ENCODE measurements at regions not wholly inside any gene's neighbourhood (a gene's known extent, or its start where the extent isn't known, plus 50 kb on each side); places are given as distances from the start of the nearest gene placed in this dataset.

DNA sequence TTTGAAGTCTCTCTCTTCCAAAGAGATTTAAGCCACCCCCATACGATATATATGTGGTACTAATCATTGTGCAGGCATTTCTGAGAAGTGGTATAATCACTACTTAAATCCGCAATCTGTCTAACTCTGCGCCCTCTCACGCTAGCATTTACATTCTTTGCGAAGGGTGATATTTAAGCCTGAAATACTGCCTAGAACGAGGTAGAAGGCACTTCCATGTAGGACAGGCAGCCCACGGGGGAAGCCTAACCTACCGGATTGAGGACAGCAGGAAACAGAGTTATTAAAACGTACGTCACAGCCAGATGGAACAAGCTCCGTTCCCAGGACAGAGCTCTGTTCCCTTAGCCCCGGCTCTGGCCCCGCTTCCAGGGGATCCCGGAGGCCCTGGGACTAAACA, 59.3 kb upstream of the ECHDC3 start:
- Histone ChIP-seq H3K9me3 (ENCODE audit: control insufficient read depth in 5 of 5, low read length in 5 of 5) (no peaks in the 10 kb centered on the region), H3K4me1 (ENCODE audit: control insufficient read depth in 5 of 5, insufficient read depth in 5 of 5, low read length in 5 of 5) (peaks cover 0 to 47% (median 17%) of the 10 kb centered on the region in 5 donors), H3K36me3 (ENCODE audit: control insufficient read depth in 5 of 5, insufficient read depth in 5 of 5, low read length in 5 of 5) (no peaks in the 10 kb centered on the region), H3K27me3 (ENCODE audit: control insufficient read depth in 5 of 5, insufficient read depth in 4 of 5, low read length in 5 of 5) (peaks cover 0 to 9% (median 0%) of the 10 kb centered on the region in 5 donors), H3K4me3 (ENCODE audit: low read depth in 1 of 5, low read length in 5 of 5) (no peak overlapping the region), H3K27ac (ENCODE audit: low read depth, low read length) (no peak overlapping the region), H3K9ac (ENCODE audit: low read length in 5 of 5) (no peak overlapping the region)

DNA sequence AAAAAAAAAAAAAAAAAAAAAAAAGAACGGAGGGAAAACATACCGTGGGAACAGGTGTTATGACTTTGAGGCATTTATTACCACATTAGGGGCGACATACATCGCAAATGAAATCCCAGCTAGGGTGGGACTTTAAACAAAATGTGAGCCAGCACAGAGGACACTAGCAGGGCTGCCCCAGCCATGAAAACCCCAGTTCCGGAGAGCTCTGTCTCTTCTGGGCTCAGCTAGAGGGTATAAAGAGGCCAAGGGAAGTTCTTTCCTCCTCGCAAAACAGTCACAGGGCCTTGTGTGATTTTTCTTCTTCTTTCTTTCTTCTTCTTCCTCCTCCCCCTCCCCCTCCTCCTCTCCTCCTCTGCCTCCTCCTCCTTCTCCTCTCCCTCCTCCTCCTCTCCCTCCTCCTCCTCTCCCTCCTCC, 59.9 kb upstream of the ECHDC3 start:
- H3K36me3 ChIP-seq (ENCODE audit: control insufficient read depth in 5 of 5, insufficient read depth in 5 of 5, low read length in 5 of 5), result no peaks in the 10 kb centered on the region
- H3K27ac ChIP-seq (ENCODE audit: low read depth, low read length), result no peak overlapping the region
- H3K27me3 ChIP-seq (ENCODE audit: control insufficient read depth in 5 of 5, insufficient read depth in 4 of 5, low read length in 5 of 5), result peaks cover 0 to 9% (median 0%) of the 10 kb centered on the region in 5 donors
- H3K4me3 ChIP-seq (ENCODE audit: low read depth in 1 of 5, low read length in 5 of 5), result no peak overlapping the region
- H3K9ac ChIP-seq (ENCODE audit: low read length in 5 of 5), result no peak overlapping the region
- no peaks in the 10 kb centered on the region for H3K9me3 ChIP-seq (ENCODE audit: control insufficient read depth in 5 of 5, low read length in 5 of 5)
- peaks cover 0 to 50% (median 17%) of the 10 kb centered on the region in 5 donors for H3K4me1 ChIP-seq (ENCODE audit: control insufficient read depth in 5 of 5, insufficient read depth in 5 of 5, low read length in 5 of 5)

DNA sequence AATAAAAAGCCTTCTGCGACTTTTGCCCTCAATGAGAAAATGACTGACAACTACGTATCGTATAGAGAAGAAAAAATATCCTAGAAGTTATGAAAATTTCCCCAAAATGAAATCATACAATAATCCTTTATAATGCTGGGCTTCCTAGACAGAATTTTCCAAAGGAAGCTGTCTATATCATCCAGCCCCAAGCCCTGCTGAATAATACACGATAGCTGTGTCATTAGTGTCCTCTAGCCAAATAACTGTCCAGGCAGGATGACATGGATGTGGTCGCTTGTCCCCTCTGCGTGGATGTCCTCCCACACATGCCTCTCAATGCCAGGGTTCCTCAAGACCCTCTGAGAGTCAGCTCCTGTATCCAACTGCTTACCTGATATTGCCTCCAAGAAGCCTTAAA, 61.7 kb upstream of the ECHDC3 start:
- Histone ChIP-seq H3K9me3 (ENCODE audit: control insufficient read depth in 5 of 5, low read length in 5 of 5) (no peaks in the 10 kb centered on the region), H3K4me1 (ENCODE audit: control insufficient read depth in 5 of 5, insufficient read depth in 5 of 5, low read length in 5 of 5) (peaks cover 0 to 41% (median 10%) of the 10 kb centered on the region in 5 donors), H3K27ac (ENCODE audit: low read depth, low read length) (no peak overlapping the region), H3K9ac (ENCODE audit: low read length in 5 of 5) (no peak overlapping the region), H3K4me3 (ENCODE audit: low read depth in 1 of 5, low read length in 5 of 5) (no peak overlapping the region), H3K27me3 (ENCODE audit: control insufficient read depth in 5 of 5, insufficient read depth in 4 of 5, low read length in 5 of 5) (peaks cover 0 to 9% (median 0%) of the 10 kb centered on the region in 5 donors), H3K36me3 (ENCODE audit: control insufficient read depth in 5 of 5, insufficient read depth in 5 of 5, low read length in 5 of 5) (no peaks in the 10 kb centered on the region)

DNA sequence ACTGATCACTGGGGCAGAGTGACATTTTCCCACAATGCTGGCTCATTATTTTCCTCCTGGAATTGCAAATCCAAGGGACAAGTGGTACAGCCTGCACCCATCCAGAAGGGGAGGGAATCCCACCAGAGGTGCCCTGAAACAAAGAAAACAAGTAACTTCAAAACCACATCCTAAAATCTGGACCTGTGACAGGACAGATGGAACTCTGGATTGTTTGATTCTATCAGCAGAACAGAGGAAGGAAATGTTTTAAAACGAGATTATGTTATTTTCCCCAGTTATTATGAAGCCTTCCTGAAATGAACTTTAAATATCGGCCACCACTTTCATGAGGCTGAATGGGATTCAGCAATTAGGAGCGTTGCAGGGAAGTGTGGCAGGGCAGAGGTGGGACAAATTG, 62.2 kb upstream of the ECHDC3 start:
- Histone ChIP-seq H3K9me3 (ENCODE audit: control insufficient read depth in 5 of 5, low read length in 5 of 5) (no peaks in the 10 kb centered on the region), H3K27ac (ENCODE audit: low read depth, low read length) (no peak overlapping the region), H3K9ac (ENCODE audit: low read length in 5 of 5) (no peak overlapping the region)

DNA sequence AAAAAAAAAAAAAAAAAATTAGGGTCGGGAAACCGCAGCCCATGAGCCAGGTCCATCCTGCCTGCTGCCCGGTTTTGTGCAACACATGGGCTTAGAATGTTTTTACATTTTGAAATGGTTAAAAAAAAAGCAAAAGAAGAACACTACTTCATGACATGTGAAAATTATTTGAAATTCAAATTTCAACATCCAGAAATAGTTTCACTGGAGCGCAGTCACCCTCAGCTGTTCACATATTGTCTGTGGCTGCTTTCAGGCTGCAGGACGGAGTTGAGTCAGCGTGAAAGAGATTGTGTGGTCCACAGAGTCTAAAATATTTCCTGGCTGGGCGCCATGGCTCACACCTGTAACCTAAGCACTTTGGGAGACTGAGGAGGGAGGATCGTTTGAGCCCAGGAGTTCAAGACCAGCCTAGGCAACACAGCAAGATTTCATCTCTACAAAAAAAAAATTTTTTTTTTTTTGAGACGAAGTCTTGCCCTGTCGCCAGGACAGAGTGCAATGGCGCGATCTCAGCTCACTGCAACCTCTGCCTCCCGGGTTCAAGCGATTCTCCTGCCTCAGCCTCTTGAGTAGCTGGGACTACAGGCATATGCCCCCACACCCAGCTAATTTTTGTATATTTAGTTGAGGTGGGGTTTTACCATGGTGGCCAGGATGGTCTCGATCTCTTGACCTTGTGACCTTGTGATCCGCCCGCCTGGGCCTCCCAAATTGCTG, 63.9 kb upstream of the ECHDC3 start:
- H3K36me3 ChIP-seq (ENCODE audit: control insufficient read depth in 5 of 5, insufficient read depth in 5 of 5, low read length in 5 of 5), result no peaks in the 10 kb centered on the region
- no peak overlapping the region for H3K27ac ChIP-seq (ENCODE audit: low read depth, low read length)
- peaks cover 0 to 19% (median 1%) of the 10 kb centered on the region in 5 donors for H3K4me1 ChIP-seq (ENCODE audit: control insufficient read depth in 5 of 5, insufficient read depth in 5 of 5, low read length in 5 of 5)

More for the DNA sequence above, 62.2 kb upstream of the ECHDC3 start:
- Histone ChIP-seq H3K4me1 (ENCODE audit: control insufficient read depth in 5 of 5, insufficient read depth in 5 of 5, low read length in 5 of 5) (peaks cover 0 to 36% (median 5%) of the 10 kb centered on the region in 5 donors), H3K4me3 (ENCODE audit: low read depth in 1 of 5, low read length in 5 of 5) (no peak overlapping the region), H3K27me3 (ENCODE audit: control insufficient read depth in 5 of 5, insufficient read depth in 4 of 5, low read length in 5 of 5) (peaks cover 0 to 9% (median 0%) of the 10 kb centered on the region in 5 donors), H3K36me3 (ENCODE audit: control insufficient read depth in 5 of 5, insufficient read depth in 5 of 5, low read length in 5 of 5) (no peaks in the 10 kb centered on the region)

DNA sequence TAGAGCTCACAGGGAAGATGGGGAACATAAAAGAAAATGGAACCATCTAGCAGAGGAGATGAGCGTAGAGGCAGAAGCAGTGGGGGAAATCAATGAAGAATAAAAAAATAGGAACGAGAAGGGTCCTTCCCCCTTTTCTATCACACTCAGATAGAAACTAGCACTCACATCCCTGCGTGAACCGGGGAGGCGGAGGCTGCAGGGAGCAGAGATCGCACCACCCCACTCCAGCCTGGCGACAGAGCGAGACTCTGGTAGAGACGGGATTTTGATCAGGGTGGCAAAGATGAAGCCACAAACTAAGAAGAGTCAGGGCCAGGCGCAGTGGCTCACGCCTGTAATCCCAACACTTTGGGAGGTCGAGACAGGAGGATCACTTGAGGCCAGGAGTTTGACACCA, 64.7 kb upstream of the ECHDC3 start:
- H3K4me3 ChIP-seq (ENCODE audit: low read depth in 1 of 5, low read length in 5 of 5), result no peak overlapping the region
- H3K27ac ChIP-seq (ENCODE audit: low read depth, low read length), result no peak overlapping the region
- H3K9ac ChIP-seq (ENCODE audit: low read length in 5 of 5), result no peak overlapping the region
- H3K27me3 ChIP-seq (ENCODE audit: control insufficient read depth in 5 of 5, insufficient read depth in 4 of 5, low read length in 5 of 5), result peaks cover 0 to 5% (median 0%) of the 10 kb centered on the region in 5 donors
- H3K36me3 ChIP-seq (ENCODE audit: control insufficient read depth in 5 of 5, insufficient read depth in 5 of 5, low read length in 5 of 5), result no peaks in the 10 kb centered on the region
- H3K9me3 ChIP-seq (ENCODE audit: control insufficient read depth in 5 of 5, low read length in 5 of 5), result no peaks in the 10 kb centered on the region
- peaks cover 0 to 15% (median 1%) of the 10 kb centered on the region in 5 donors for H3K4me1 ChIP-seq (ENCODE audit: control insufficient read depth in 5 of 5, insufficient read depth in 5 of 5, low read length in 5 of 5)

More for the DNA sequence above, 63.9 kb upstream of the ECHDC3 start:
- Histone ChIP-seq H3K27me3 (ENCODE audit: control insufficient read depth in 5 of 5, insufficient read depth in 4 of 5, low read length in 5 of 5) (peaks cover 0 to 6% (median 0%) of the 10 kb centered on the region in 5 donors), H3K4me3 (ENCODE audit: low read depth in 1 of 5, low read length in 5 of 5) (no peak overlapping the region), H3K9me3 (ENCODE audit: control insufficient read depth in 5 of 5, low read length in 5 of 5) (no peaks in the 10 kb centered on the region), H3K9ac (ENCODE audit: low read length in 5 of 5) (no peak overlapping the region)

DNA sequence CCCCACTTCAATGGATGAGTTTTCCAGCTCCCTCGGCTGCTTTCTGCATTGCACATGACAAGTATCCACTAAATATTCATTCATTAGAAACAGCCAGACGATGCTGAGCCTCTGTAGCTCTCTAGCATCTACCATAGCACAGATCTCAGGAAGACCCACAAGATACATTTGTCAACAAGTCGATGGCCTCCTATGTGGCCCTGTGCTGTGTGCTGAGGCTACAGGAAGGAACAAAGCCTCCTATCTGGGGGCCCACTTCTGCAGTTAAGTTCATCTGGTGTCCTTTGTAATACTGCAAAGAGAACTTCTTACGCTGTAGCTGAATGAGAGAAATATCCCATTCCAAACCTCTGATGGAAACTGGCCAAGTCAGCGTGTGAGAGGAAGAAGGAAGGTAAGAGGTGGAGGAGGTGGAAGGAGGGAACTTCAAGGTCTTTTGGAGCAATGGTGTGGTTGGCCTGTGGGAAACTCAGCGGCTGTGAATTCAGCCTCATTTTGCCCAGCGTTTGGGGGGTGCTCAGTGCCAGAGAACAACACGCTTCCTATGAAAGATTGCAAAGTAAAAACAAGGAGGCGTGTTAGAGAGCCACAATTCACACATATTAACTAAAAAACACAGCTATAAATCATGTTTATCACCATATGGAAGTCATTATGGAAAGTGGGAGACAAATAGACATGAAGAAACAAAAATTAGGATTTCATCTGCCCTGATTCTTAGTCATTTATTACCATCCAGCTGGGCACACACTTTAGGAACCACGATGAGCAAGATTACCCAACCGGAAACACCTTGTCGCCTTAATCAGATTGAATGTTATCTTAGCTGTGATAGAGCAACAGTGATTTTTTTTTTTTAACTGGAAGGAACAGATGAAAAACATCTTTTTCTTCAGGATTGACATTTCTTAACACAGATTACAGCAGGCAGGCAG, 62.2 kb upstream of the USP6NL start:
- Histone ChIP-seq H3K36me3 (ENCODE audit: control insufficient read depth in 5 of 5, insufficient read depth in 5 of 5, low read length in 5 of 5) (no peaks in the 10 kb centered on the region), H3K9ac (ENCODE audit: low read length in 5 of 5) (no peak overlapping the region), H3K4me3 (ENCODE audit: low read depth in 1 of 5, low read length in 5 of 5) (no peak overlapping the region), H3K9me3 (ENCODE audit: control insufficient read depth in 5 of 5, low read length in 5 of 5) (no peaks in the 10 kb centered on the region), H3K27me3 (ENCODE audit: control insufficient read depth in 5 of 5, insufficient read depth in 4 of 5, low read length in 5 of 5) (peaks cover 0 to 3% (median 0%) of the 10 kb centered on the region in 5 donors), H3K27ac (ENCODE audit: low read depth, low read length) (no peak overlapping the region), H3K4me1 (ENCODE audit: control insufficient read depth in 5 of 5, insufficient read depth in 5 of 5, low read length in 5 of 5) (peaks cover 0 to 7% (median 0%) of the 10 kb centered on the region in 5 donors)

DNA sequence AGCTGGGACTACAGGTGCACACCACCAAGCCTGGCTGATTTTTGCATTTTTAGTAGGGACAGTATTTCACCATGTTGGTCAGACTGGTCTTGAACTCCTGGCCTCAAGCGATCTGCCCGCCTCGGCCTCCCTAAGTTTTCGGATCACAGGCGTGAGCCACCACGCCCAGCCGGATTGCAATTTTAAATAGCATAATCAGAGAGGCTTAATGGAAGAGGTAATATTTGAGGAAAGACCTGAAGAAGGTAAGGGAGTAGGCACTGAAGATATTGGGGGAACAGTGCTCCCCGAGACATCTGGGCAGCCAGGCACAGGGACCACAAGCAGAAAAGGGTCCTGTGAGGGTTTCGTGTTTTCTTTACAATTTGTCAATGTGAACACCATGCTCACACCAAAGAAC, 61.4 kb upstream of the USP6NL start:
- Histone ChIP-seq H3K9ac (ENCODE audit: low read length in 5 of 5) (no peak overlapping the region), H3K27me3 (ENCODE audit: control insufficient read depth in 5 of 5, insufficient read depth in 4 of 5, low read length in 5 of 5) (peaks cover 0 to 3% (median 0%) of the 10 kb centered on the region in 5 donors), H3K4me1 (ENCODE audit: control insufficient read depth in 5 of 5, insufficient read depth in 5 of 5, low read length in 5 of 5) (peaks cover 0 to 7% (median 1%) of the 10 kb centered on the region in 5 donors), H3K27ac (ENCODE audit: low read depth, low read length) (no peak overlapping the region), H3K4me3 (ENCODE audit: low read depth in 1 of 5, low read length in 5 of 5) (no peak overlapping the region), H3K36me3 (ENCODE audit: control insufficient read depth in 5 of 5, insufficient read depth in 5 of 5, low read length in 5 of 5) (no peaks in the 10 kb centered on the region), H3K9me3 (ENCODE audit: control insufficient read depth in 5 of 5, low read length in 5 of 5) (no peaks in the 10 kb centered on the region)

DNA sequence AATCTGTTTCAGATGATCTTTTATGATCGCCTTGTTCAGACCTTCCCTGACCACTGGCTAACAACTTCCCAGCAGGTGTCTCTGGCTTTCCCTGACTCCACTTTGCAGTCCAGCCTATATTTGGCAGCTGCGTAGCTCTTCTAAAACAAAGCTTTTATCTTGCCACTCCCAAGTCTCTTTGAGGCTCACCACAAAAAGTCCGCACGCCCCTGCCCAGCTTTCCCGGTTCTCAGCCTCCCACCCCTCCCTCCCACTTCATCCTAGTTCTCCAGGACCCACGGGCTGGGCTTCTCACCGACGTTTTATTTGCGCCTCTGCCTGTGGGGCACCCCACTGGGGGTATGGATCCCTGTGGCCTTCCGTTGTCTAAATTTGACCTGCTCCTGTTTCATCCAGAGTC, 58.9 kb upstream of the USP6NL start:
- H3K27ac ChIP-seq (ENCODE audit: low read depth, low read length), result no peak overlapping the region
- H3K4me1 ChIP-seq (ENCODE audit: control insufficient read depth in 5 of 5, insufficient read depth in 5 of 5, low read length in 5 of 5), result peaks cover 0 to 4% (median 1%) of the 10 kb centered on the region in 5 donors
- peaks cover 0 to 3% (median 0%) of the 10 kb centered on the region in 5 donors for H3K27me3 ChIP-seq (ENCODE audit: control insufficient read depth in 5 of 5, insufficient read depth in 4 of 5, low read length in 5 of 5)
- no peak overlapping the region for H3K9ac ChIP-seq (ENCODE audit: low read length in 5 of 5)
- no peaks in the 10 kb centered on the region for H3K9me3 ChIP-seq (ENCODE audit: control insufficient read depth in 5 of 5, low read length in 5 of 5)
- H3K36me3 ChIP-seq (ENCODE audit: control insufficient read depth in 5 of 5, insufficient read depth in 5 of 5, low read length in 5 of 5), result no peaks in the 10 kb centered on the region
- no peak overlapping the region for H3K4me3 ChIP-seq (ENCODE audit: low read depth in 1 of 5, low read length in 5 of 5)

All from subcutaneous abdominal adipose tissue (tissue), 5 donors.